Panc1 (cell line): ENCODE measurements at regions not wholly inside any gene's neighbourhood (a gene's known extent, or its start where the extent isn't known, plus 50 kb on each side); places are given as distances from the start of the nearest gene placed in this dataset.

ENCODE experiments used
- ATAC-seq: fragments of 200-7000 bp; cut with Tn5 transposase; 2 replicates; pipeline ENCODE4 v1.9.1; 2020; ENCODE audit warnings: mild to moderate bottlenecking, moderate library complexity
- BruUV-seq: library from RNA; stranded (reverse); fragments of 400-500 nt; replicated peaks from 2 replicates; lab custom pipeline; 2021; lab: Mats Ljungman, UMichigan
- CTCF ChIA-PET: fragments of 300-600 bp; sonication (Branson Sonifier 250); formaldehyde crosslinking; loops from one replicate; lab custom pipeline; 2022; ENCODE audit warnings: antibody characterized with exemption; lab: Charles Lee
- POLR2A ChIA-PET: fragments of 300-600 bp; sonication (Branson Sonifier 250); formaldehyde crosslinking; loops from one replicate; lab custom pipeline; 2022; ENCODE audit warnings: antibody characterized with exemption; lab: Charles Lee
- DNase-seq: peaks from one replicate; pipeline ENCODE4 v3.0.0-alpha.2; 2010; ENCODE audit warnings: low read depth, low spot score
- H3K27ac ChIP-seq: 2 replicates; pipeline ENCODE4 v1.5.1; 2011; ENCODE audit warnings: mild to moderate bottlenecking, low read length, inconsistent platforms
- H3K27me3 ChIP-seq: fragments of 200-500 bp; sonication (Bioruptor generic); 2 replicates; pipeline ENCODE4 v1.6.0; 2014; ENCODE audit warnings: low read length, inconsistent platforms; ENCODE audit not compliant: control insufficient read depth, insufficient read depth
- H3K36me3 ChIP-seq: fragments of 200-500 bp; sonication (Bioruptor generic); 2 replicates; pipeline ENCODE4 v1.5.1; 2014; ENCODE audit warnings: inconsistent platforms, mild to moderate bottlenecking, low read length, moderate library complexity; ENCODE audit not compliant: control insufficient read depth, insufficient read depth
- H3K4me1 ChIP-seq: 2 replicates; pipeline ENCODE4 v1.5.1; 2011; ENCODE audit warnings: inconsistent platforms, mild to moderate bottlenecking, low read length, moderate library complexity; ENCODE audit not compliant: control insufficient read depth, insufficient read depth
- H3K4me3 ChIP-seq, 2 experiments: 2 replicates each; pipeline ENCODE4 v1.5.1; 2011 to 2012; ENCODE audit warnings: low read depth in 2 of 2, low read length in 2 of 2, mild to moderate bottlenecking in 2 of 2, inconsistent platforms in 1 of 2, moderate library complexity in 1 of 2
- H3K9me3 ChIP-seq: fragments of 200-500 bp; sonication (Bioruptor generic); 2 replicates; pipeline ENCODE4 v1.5.1; 2014; ENCODE audit warnings: low read depth, mild to moderate bottlenecking, inconsistent platforms, low read length, moderate library complexity; ENCODE audit not compliant: control insufficient read depth, insufficient read depth
- POLR2AphosphoS5 ChIP-seq: IDR thresholded peaks from 2 replicates; pipeline ENCODE4 v1.6.1; 2012; ENCODE audit warnings: mild to moderate bottlenecking, low read depth, low read length, moderate library complexity
- SIN3A ChIP-seq: IDR thresholded peaks from 2 replicates; pipeline ENCODE4 v1.6.1; 2012; ENCODE audit warnings: low read depth, mild to moderate bottlenecking, low read length, moderate library complexity, borderline replicate concordance; ENCODE audit not compliant: insufficient read depth
- TCF7L2 ChIP-seq: IDR thresholded peaks from 2 replicates; pipeline ENCODE4 v1.6.1; 2011; ENCODE audit warnings: mild to moderate bottlenecking, low read depth, low read length, inconsistent platforms
- in situ Hi-C: cut with HindIII; loops from 2 replicates; pipeline ENCODE4 v1.10.0; 2016; ENCODE audit warnings: low sequenced_read_pairs, low pct_unique_long_range_greater_than_20kb
- intact Hi-C: fragments of 100-400 bp; cut with micrococcal nuclease; formaldehyde crosslinking; loops from one replicate; pipeline ENCODE4 v1.10.0; 2022; ENCODE audit not compliant: unreplicated experiment
- TF ChIP-seq, protein P1 (sequence below), 2 experiments: IDR thresholded peaks; 2 replicates each; pipeline ENCODE4 v1.6.1; 2011 to 2012; ENCODE audit warnings: low read depth in 2 of 2, control low read depth in 1 of 2, low read length in 1 of 2, mild to moderate bottlenecking in 1 of 2, moderate library complexity in 1 of 2; ENCODE audit not compliant: insufficient read depth in 1 of 2
- TF ChIP-seq, protein P2 (sequence below): fragments of 450-650 bp; IDR thresholded peaks from 2 replicates; pipeline ENCODE4 v1.5.1; 2017; ENCODE audit warnings: mild to moderate bottlenecking

DNA sequence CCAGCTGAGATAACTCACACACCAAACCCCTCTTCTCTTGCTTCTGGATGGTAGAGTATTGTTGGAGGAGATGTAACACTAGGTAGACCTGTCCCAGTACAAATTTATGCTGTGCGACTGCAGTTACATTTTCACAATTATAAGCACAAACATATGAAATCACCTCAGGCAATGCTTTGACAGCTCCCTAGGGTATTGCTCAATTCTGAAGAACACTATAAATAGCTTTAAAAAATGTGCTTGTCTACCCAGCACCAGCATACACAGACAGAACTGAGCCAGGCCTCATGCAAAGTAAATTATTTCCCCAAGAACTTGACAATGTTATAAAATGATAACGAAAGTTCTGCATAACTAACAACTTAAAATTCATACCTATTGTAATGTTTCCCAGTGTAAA is 1999.1 kb upstream of the ADGRL3 start:
- Histone ChIP-seq H3K27me3 (no peaks in the 10 kb centered on the region), H3K4me1 (no peaks in the 10 kb centered on the region), H3K4me3 (no peak overlapping the region), H3K36me3 (no peaks in the 10 kb centered on the region), H3K9me3 (no peaks in the 10 kb centered on the region), H3K27ac (no peak overlapping the region)
- intact Hi-C loops (no loop called here), in situ Hi-C loops (no loop called here)
- no peak for DNase-seq
- ATAC-seq: no peak
- BruUV-seq: no TSS peak
- TF ChIP-seq, protein P1, sequence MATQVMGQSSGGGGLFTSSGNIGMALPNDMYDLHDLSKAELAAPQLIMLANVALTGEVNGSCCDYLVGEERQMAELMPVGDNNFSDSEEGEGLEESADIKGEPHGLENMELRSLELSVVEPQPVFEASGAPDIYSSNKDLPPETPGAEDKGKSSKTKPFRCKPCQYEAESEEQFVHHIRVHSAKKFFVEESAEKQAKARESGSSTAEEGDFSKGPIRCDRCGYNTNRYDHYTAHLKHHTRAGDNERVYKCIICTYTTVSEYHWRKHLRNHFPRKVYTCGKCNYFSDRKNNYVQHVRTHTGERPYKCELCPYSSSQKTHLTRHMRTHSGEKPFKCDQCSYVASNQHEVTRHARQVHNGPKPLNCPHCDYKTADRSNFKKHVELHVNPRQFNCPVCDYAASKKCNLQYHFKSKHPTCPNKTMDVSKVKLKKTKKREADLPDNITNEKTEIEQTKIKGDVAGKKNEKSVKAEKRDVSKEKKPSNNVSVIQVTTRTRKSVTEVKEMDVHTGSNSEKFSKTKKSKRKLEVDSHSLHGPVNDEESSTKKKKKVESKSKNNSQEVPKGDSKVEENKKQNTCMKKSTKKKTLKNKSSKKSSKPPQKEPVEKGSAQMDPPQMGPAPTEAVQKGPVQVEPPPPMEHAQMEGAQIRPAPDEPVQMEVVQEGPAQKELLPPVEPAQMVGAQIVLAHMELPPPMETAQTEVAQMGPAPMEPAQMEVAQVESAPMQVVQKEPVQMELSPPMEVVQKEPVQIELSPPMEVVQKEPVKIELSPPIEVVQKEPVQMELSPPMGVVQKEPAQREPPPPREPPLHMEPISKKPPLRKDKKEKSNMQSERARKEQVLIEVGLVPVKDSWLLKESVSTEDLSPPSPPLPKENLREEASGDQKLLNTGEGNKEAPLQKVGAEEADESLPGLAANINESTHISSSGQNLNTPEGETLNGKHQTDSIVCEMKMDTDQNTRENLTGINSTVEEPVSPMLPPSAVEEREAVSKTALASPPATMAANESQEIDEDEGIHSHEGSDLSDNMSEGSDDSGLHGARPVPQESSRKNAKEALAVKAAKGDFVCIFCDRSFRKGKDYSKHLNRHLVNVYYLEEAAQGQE (IDR thresholded peaks at IDR 0.05; ENCODE audit: insufficient read depth in 1 of 2, low read depth in 2 of 2, low read length in 1 of 2): no peak
- ChIA-PET POLR2A (no interaction called here), CTCF (no interaction called here)

DNA sequence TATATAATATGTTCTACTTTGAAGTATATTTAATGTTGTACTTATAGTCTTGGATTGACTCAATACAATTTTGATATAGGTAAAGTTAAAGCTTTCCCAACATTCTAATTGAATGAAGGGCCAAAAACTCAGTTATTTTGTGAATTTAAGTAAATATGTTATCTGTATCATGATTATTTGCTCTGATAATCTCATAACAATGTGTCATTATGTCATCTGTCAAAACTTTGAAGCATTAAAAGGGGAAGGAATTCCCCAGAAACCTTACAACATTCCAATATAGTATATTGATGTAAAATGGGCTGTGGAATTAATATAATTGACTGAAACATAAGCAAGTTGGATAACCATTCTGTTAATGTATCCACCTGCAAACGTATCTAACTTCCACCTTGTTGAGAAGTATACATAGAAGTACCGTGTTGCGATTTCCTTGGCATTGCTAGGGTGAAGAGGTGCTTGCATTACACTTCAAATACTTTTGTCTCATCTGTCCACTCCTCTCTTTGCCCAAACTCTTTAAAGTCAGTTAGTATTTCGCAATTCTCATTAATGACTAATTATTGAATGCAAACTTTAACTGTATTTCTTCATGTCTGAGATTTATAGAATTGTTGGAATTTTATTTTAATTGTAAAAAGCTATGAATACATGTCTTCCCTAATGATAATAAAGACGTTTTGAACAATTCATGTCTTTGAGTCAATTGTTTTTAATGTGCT is 1982.1 kb upstream of the ADGRL3 start:
- Histone ChIP-seq H3K36me3 (no peaks in the 10 kb centered on the region), H3K27ac (no peak overlapping the region), H3K4me1 (no peaks in the 10 kb centered on the region), H3K27me3 (no peaks in the 10 kb centered on the region), H3K4me3 (no peak overlapping the region), H3K9me3 (no peaks in the 10 kb centered on the region)
- no TSS peak for BruUV-seq
- CTCF ChIA-PET: no interaction called here
- POLR2A ChIA-PET: no interaction called here
- in situ Hi-C loops (no loop called here), intact Hi-C loops (no loop called here)
- ATAC-seq (no peak), DNase-seq (no peak)
- TF ChIP-seq POLR2AphosphoS5: no peak
- TF ChIP-seq, protein P2, sequence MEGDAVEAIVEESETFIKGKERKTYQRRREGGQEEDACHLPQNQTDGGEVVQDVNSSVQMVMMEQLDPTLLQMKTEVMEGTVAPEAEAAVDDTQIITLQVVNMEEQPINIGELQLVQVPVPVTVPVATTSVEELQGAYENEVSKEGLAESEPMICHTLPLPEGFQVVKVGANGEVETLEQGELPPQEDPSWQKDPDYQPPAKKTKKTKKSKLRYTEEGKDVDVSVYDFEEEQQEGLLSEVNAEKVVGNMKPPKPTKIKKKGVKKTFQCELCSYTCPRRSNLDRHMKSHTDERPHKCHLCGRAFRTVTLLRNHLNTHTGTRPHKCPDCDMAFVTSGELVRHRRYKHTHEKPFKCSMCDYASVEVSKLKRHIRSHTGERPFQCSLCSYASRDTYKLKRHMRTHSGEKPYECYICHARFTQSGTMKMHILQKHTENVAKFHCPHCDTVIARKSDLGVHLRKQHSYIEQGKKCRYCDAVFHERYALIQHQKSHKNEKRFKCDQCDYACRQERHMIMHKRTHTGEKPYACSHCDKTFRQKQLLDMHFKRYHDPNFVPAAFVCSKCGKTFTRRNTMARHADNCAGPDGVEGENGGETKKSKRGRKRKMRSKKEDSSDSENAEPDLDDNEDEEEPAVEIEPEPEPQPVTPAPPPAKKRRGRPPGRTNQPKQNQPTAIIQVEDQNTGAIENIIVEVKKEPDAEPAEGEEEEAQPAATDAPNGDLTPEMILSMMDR: no peak
- TF ChIP-seq TCF7L2: no peak
- TF ChIP-seq, protein P1 (IDR thresholded peaks at IDR 0.05; ENCODE audit: insufficient read depth in 1 of 2, low read depth in 2 of 2, low read length in 1 of 2): no peak
- TF ChIP-seq SIN3A: no peak
